ENCODE measurements at regions not wholly inside any gene's neighbourhood (a gene's known extent, or its start where the extent isn't known, plus 50 kb on each side); places are given as distances from the start of the nearest gene placed in this dataset.

GRCh38 chr2:126990605-126991532 lies 92.2 kb downstream of the TEX51 start:
- no peak for DNase-seq (ENCODE audit: low spot score)

GRCh38 chr2:126994340-126994777 lies 95.7 kb downstream of the TEX51 start:
- no peak for DNase-seq (ENCODE audit: low spot score)

DNA sequence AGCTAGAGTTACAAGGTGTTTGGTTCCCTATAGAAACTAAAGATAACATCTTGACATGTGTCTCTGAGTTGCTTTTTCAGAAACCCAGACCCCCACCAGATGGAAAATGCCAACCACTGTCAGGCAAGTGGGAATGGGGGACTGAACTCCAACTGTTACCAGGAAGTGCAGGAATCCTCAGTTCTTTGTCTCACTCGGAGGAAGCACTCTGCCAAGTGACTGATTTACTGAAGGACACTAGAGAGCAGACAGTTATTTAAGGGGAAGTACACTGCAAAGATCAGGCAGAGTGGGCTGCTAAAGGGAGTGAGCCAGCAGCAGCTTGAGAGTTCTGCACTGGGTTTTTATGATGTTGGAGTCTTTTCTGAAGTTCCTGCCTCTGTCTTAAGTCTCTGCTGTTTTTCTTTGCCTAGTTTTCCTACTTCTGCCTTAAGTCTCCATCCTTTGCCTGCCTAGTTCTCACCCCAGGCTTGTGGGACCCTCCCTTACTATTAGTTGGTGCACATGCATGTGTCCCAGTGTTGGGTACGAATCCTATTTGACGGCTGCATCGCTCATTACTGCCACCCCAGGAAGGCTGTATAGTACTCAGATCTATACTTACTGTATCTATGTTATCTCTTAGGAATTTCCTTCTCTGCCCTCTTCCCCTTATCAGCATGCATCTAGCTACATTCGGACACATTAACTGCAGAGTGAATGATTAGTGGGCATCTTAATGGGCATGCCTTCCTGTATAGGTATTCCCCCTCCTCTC lies 97.1 kb downstream of the TEX51 start:
- no peak for DNase-seq (ENCODE audit: low spot score)

DNA sequence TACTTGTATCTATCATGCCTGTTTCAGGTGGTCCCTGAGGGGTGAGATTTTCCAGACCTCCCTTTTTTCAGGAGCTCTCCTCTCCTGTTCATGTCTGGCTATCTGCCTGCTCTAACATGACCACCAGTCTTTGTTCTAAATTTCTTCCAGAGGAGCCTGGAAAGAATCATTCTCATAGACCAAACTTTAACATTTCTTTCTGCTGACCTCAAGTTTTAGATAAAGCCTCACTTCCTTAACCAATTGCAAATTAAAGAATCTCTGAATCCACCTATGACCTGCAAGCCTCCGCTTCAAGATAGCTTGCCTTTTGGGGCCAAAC lies 97.6 kb downstream of the TEX51 start:
- DNase-seq (ENCODE audit: low spot score) = no peak

Measured in CD4-positive, alpha-beta T cell treated with Interleukin-2 at 100 ng/mL for 4 hours (primary cell).